ENCODE measurements at regions not wholly inside any gene's neighbourhood (a gene's known extent, or its start where the extent isn't known, plus 50 kb on each side); places are given as distances from the start of the nearest gene placed in this dataset.

- DNase-seq: no peak
Observed at GRCh38 chr6:74879976-74880375, 325.9 kb downstream of the COL12A1 start.

GRCh38 chr6:74879234-74879633, 326.6 kb downstream of the COL12A1 start:
- DNase-seq: no peak

GRCh38 chr6:74875193-74875592, 330.7 kb downstream of the COL12A1 start:
- no peak for DNase-seq

DNA sequence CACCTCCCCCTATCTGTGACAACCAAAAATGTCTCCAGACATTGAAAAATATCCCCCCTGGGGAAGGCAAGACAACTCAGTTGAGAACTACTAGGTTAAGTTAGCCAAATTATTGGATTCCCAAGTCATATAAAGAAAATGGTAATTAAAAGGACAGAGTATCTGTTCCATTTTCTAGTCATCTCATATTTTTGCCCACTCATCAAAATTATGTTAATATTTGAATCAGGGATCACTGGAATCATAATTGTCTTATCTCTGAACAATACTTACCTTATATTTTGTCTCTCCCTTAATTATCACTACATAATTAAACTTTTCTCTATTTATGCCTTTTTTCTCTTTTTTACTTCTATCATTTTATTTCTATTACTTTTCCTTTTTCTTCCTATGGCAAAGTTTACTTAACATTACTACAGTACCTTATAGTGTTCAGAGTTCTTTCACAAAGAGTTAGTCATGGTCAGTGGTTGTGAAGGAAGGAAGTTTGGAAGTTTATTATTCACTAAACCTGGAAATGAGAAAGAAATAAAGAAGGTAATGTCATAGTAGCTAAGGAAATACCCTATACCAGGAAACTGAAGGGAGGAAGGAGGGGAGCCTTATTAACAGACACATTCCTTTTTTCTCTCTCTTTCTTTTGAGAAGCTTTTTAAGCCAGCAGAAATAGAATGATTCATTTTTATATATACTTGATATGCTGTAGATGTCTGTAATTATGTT, 332.9 kb downstream of the COL12A1 start:
- DNase-seq: no peak

DNA sequence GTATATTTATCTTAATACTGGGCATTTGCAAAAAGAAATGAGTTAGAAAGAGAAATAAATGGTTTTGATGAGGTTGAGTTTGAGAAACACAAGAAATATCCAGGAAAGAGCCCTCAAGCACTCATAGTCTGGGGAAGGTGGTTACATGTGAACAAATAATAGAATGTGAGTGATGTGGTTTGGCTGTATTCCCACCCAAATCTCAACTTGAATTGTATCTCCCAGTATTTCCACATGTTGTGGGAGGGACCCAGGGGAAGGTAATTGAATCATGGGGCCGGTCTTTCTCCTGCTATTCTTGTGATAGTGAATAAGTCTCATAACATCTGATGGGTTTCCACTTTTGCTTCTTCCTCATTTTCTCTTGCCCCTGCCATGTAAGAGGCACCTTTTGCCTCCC, 334.1 kb downstream of the COL12A1 start:
- DNase-seq: no peak

- no peak for DNase-seq
Observed at GRCh38 chr6:74870403-74870802, 335.4 kb downstream of the COL12A1 start.

- DNase-seq: no peak
Observed at GRCh38 chr6:74867291-74867690, 338.6 kb downstream of the COL12A1 start.

GRCh38 chr6:74863968-74864367, 341.9 kb downstream of the COL12A1 start:
- no peak for DNase-seq

DNA sequence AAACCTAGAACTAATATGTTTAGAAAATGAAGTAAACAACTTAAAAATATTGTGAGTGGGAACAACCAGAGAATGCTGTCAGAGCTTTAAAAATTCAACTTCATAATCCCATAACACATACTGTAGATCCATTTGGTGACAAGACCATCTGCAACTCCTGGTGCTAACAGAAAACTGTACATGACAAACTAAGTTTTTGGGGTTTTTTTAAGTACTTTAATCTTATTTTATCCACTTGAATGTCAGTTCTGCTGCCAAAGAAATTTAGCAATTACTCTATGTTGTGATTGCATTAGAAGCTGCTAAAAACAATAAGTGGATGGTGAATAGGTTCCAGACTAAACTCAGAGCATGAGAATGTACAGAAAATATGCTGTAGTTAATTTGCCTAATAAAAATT, 345.4 kb downstream of the COL12A1 start:
- DNase-seq: peak; percentile 69

GRCh38 chr6:74857157-74857556, 348.7 kb downstream of the COL12A1 start:
- DNase-seq: no peak

DNA sequence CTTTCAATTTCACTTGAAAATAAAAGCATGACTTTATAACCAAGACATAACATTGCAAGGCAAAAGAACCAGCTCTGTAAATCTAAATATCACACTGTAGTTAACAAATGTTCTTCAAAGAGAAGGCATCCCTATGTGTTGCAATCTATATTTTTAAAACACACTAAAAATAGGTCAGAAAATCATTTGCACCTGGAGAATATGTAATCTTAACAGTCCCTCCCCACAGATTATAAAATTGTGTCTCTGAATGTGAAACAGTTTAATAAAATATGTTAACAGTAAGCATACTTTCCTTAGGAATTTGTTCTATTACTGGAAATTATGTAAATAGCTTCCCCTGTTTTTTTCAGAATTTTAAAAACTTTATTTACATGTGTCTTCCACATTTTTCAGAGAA, 351.9 kb downstream of the COL12A1 start:
- peak; percentile 67 for DNase-seq

DNA sequence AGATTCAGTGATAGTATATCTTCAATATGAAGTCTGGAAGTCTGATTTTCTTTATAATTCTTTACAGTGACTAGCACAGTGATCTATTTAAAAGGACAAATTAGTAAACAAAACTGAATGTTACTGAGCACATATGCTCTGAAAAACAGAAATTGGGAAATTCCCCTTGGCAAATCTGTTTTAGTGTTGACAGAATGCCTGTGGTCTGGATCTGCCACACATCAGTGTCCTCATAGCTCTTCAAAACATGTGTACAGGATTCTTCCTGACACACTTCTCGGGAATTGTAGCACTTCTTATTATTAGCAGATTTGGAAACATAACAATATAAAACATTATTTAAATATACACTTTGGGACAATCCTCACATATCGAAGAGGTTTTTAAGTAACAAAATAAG, 354.3 kb downstream of the COL12A1 start:
- peak; percentile 89 for DNase-seq

DNA sequence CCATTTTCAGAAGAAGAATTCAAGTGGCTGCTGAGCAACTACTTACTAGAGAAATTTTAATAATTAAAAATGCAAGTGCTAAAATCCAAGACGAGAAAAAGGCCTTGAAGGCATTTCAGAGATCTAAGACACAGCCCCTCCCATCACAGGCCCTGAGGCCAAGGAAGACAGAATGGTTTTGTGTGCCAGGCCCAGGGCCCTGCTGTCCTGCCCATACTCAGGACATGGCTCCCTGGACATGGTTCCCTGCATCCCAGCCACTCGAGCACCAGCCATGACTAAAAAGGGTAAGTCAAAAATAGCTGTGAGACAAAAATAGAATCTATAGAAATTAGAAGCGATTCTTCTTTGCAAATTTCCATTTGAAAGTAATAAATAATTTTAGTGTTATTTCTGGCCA, 364.9 kb downstream of the COL12A1 start:
- DNase-seq: no peak

DNA sequence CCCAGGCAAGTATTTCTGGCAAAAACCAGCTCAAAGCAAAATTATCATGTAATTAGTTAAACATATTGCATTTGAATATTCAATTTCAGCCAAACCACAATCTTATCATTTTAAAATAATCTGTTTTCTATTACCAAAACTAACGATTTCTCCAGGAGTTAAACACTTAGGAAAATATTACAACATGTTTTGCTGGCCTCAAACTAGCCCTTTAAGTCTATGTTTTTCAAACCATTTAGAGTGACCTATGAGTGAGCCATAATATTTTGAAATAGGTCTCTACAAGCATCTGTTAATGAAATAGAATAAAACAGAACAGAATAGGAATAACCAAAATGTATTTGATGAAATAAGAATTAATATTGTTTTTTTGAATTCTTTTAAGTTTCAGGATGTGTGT, 370.9 kb downstream of the COL12A1 start:
- DNase-seq: no peak

GRCh38 chr6:74826263-74826662, 379.6 kb downstream of the COL12A1 start:
- DNase-seq: peak; percentile 54

DNA sequence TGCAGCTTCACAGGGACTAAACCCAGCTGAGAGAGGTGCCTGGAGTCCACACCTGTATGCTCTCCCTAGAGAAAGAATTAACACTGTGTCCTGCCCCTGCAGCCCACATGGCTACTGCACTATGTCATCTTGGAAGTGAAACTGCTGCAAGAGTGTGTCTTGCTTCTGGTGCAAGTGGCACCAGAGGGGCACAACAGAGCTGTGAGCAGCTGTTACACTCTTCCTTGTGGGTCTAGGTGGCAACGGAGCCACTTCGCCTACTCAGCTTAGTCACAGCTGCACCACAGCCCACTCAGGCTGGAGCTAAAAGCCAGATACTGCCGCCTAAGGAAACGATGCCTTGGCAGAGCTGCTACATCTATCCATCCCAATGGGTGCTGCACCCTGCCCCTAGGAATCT, 391.4 kb downstream of the COL12A1 start:
- no peak for DNase-seq

DNA sequence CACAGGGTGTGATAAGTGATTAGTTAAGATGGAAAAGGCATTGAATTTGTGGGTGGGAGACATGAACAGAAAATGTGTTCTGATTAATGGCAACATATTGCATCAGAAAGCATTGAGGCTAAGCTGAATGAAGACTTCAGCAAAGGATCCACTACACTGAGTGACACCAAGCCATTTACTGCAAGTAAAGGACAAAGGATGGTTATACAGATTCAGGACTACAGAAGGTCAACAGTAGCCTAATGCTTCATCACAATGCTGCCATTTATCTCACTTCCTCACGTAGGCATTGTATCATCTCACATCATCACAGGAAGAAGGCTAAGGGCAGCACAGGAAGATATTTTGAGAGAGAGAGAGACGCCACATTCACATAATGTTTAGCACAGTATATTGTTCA, 398.2 kb downstream of the COL12A1 start:
- DNase-seq: no peak

GRCh38 chr6:74805916-74806696, 399.7 kb downstream of the COL12A1 start:
- DNase-seq: peak; percentile 44

DNA sequence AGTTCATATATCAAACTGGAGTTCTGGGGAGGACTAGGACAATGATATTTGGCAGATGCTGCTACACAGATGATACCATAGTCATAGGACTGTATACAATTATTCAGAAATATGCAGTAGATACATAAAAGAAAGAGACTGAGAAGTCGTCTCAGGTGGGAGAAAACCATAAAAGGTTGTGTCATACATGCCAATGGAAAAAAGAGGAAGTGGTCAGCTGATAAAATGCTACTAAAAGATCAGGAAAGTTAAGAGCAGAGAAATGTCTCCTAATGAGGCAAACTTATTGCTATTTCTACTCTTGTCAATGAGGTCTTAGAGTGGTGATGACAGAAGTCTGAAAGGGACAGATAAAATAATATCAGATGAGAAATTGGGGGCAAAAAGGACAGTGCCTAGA, 407.6 kb downstream of the COL12A1 start:
- no peak for DNase-seq

- no peak for DNase-seq
Observed at GRCh38 chr6:74785236-74785635, 420.6 kb downstream of the COL12A1 start.

- DNase-seq: no peak
Observed at GRCh38 chr6:74782346-74782745, 423.5 kb downstream of the COL12A1 start.

GRCh38 chr6:74780831-74781230, 425.0 kb downstream of the COL12A1 start:
- no peak for DNase-seq

DNA sequence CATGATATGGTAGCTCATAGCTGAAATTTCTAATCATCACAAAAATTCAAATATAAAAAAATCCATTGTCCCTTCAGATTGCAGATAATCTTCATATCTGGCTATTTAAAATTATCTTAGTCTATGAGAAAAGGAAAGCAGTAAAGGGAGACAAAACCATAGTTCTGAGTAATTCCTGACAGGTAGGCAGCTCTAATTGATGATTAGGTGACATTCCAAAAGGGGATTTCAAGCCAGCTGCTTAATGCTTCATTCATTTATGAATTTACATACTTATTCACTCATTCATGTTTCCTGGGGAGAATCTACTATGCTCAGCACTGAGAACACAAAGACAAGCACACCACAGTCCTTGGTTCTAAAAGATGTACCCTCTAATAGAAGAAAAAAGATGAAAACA, 437.1 kb downstream of the COL12A1 start:
- DNase-seq: no peak

DNA sequence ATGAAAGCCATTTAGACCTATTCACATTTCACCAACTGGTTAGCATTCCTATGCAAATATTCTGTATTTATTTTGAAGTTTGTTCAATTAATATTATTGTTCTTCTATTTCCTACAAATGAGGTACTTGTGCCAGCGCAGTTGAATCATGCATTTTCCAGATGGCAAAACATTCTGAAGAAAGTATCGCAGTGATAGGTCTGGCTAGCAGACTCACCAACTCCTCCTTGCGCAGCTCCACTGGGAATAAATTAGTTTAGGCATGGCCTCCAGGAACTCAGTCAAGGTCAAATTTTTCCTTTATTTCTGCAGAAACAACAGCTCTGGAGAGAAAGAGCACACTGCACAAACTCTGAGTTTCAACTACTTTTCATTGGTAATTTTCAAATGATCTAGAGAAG, 437.7 kb downstream of the COL12A1 start:
- no peak for DNase-seq
